SU-DHL-6 (cell line): ENCODE measurements at regions not wholly inside any gene's neighbourhood (a gene's known extent, or its start where the extent isn't known, plus 50 kb on each side); places are given as distances from the start of the nearest gene placed in this dataset.
"Not testable (repeated sequence)": the region's sequence is repeated elsewhere in the genome, so short reads cannot be mapped to it uniquely, and the experiment has no call there.

ENCODE experiments used
- H2AFZ ChIP-seq: fragments of 200-600 bp; sonication (generic); 2 replicates; pipeline ENCODE4 v1.6.1; 2014; ENCODE audit warnings: low read depth, mild to moderate bottlenecking, moderate library complexity, mixed read lengths, antibody characterized with exemption, low read length; ENCODE audit not compliant: severe bottlenecking
- H3F3A ChIP-seq: fragments of 200-600 bp; shearing (Covaris generic); 2 replicates; pipeline ENCODE4 v1.6.0; 2016; ENCODE audit warnings: antibody characterized with exemption, mild to moderate bottlenecking; ENCODE audit not compliant: insufficient read depth
- H3K27ac ChIP-seq: fragments of 200-600 bp; sonication (generic); 2 replicates; pipeline ENCODE4 v1.5.1; 2016; ENCODE audit warnings: low read depth, mild to moderate bottlenecking, low read length, moderate library complexity, mixed read lengths
- H3K27me3 ChIP-seq: fragments of 200-600 bp; sonication (generic), shearing (Covaris generic); 2 replicates; pipeline ENCODE4 v1.6.0; 2014; ENCODE audit warnings: mild to moderate bottlenecking, low read length
- H3K36me3 ChIP-seq: fragments of 200-600 bp; sonication (generic); 2 replicates; pipeline ENCODE4 v1.6.1; 2014; ENCODE audit warnings: mild to moderate bottlenecking, low read length, mixed read lengths
- H3K4me2 ChIP-seq: fragments of 300-600, 200-600 bp; shearing (Covaris generic), sonication (generic); 2 replicates; pipeline ENCODE4 v1.6.0; 2014; ENCODE audit warnings: low read length, low read depth, mild to moderate bottlenecking; ENCODE audit not compliant: poor library complexity, severe bottlenecking
- H3K4me3 ChIP-seq: fragments of 200-600 bp; sonication (generic); 2 replicates; pipeline ENCODE4 v1.5.1; 2014; ENCODE audit warnings: antibody characterized with exemption, low read length, mild to moderate bottlenecking, mixed read lengths; ENCODE audit not compliant: insufficient read depth, poor library complexity, severe bottlenecking
- H3K79me2 ChIP-seq: fragments of 200-600 bp; sonication (generic); 2 replicates; pipeline ENCODE4 v1.6.1; 2014; ENCODE audit warnings: mild to moderate bottlenecking, low read length, moderate library complexity; ENCODE audit not compliant: insufficient read depth
- H3K9ac ChIP-seq: fragments of 200-600 bp; sonication (generic); 2 replicates; pipeline ENCODE4 v1.7.0; 2014; ENCODE audit warnings: mild to moderate bottlenecking, low read length
- H3K9me2 ChIP-seq: fragments of 200-600 bp; sonication (generic); replicated peaks from 2 replicates; pipeline ENCODE4 v1.6.1; 2014; ENCODE audit warnings: low read length; ENCODE audit not compliant: insufficient read depth
- H3K9me3 ChIP-seq: fragments of 200-600 bp; sonication (generic); 2 replicates; pipeline ENCODE4 v1.6.1; 2014; ENCODE audit warnings: low read length, mixed read lengths; ENCODE audit not compliant: insufficient read depth
- H4K20me1 ChIP-seq: fragments of 200-600 bp; sonication (generic); 2 replicates; pipeline ENCODE4 v1.6.1; 2014; ENCODE audit warnings: low read depth, mild to moderate bottlenecking, antibody characterized with exemption, low read length, moderate library complexity, mixed read lengths
- CTCF ChIP-seq: fragments of 200-600 bp; sonication (generic); IDR thresholded peaks from one replicate; pipeline ENCODE4 v1.5.1; 2017; ENCODE audit warnings: antibody characterized with exemption, mild to moderate bottlenecking, low read length, moderate library complexity; ENCODE audit not compliant: insufficient read depth, poor library complexity, severe bottlenecking
- EZH2phosphoT487 ChIP-seq: fragments of 200-600 bp; sonication (generic), shearing (Covaris generic); conservative IDR thresholded peaks from 2 replicates; pipeline ENCODE4 v1.6.1; 2018; ENCODE audit warnings: mild to moderate bottlenecking, antibody characterized with exemption, low read length, moderate library complexity, mixed read lengths

GRCh38 chr9:107827304-107827703, 337.7 kb upstream of the KLF4 start:
- Histone ChIP-seq H3K9me2 (no peaks in the 10 kb centered on the region), H4K20me1 (no peaks in the 10 kb centered on the region), H3K4me3 (no peak overlapping the region), H3K27ac (no peak overlapping the region), H3K9ac (no peak overlapping the region), H3K36me3 (no peaks in the 10 kb centered on the region), H3K9me3 (no peaks in the 10 kb centered on the region), H3K27me3 (no peaks in the 10 kb centered on the region), H2AFZ (no peak overlapping the region), H3F3A (no peaks in the 10 kb centered on the region), H3K4me2 (no peak overlapping the region), H3K79me2 (no peaks in the 10 kb centered on the region)
- no peak for TF ChIP-seq CTCF
- TF ChIP-seq EZH2phosphoT487, result no peak

- not testable (repeated sequence) for H3K27ac ChIP-seq, H2AFZ ChIP-seq, H3K9me3 ChIP-seq, H4K20me1 ChIP-seq, H3K9me2 ChIP-seq, H3K4me2 ChIP-seq, H3K36me3 ChIP-seq, H3K4me3 ChIP-seq, H3K9ac ChIP-seq, H3K79me2 ChIP-seq, H3F3A ChIP-seq, H3K27me3 ChIP-seq
Measured at GRCh38 chr9:107826688-107826983, 337.1 kb upstream of the KLF4 start.

- TF ChIP-seq EZH2phosphoT487, result no peak
- no peak for TF ChIP-seq CTCF
- Histone ChIP-seq H3K36me3 (no peaks in the 10 kb centered on the region), H3K9me2 (no peaks in the 10 kb centered on the region), H3K27ac (no peak overlapping the region), H3K79me2 (no peaks in the 10 kb centered on the region), H4K20me1 (no peaks in the 10 kb centered on the region), H3K9ac (no peak overlapping the region), H3K27me3 (no peaks in the 10 kb centered on the region), H3K4me2 (no peak overlapping the region), H3K4me3 (no peak overlapping the region), H3F3A (no peaks in the 10 kb centered on the region), H3K9me3 (no peaks in the 10 kb centered on the region), H2AFZ (no peak overlapping the region)
Measured at GRCh38 chr9:107824556-107824955, 335.0 kb upstream of the KLF4 start.

- H3K9me2 ChIP-seq, result no peaks in the 10 kb centered on the region
- no peaks in the 10 kb centered on the region for H3K27me3 ChIP-seq
- no peaks in the 10 kb centered on the region for H3K9me3 ChIP-seq
- H3K4me3 ChIP-seq, result no peak overlapping the region
- H3K4me2 ChIP-seq, result no peak overlapping the region
- TF ChIP-seq CTCF (no peak), EZH2phosphoT487 (no peak)
- H3K27ac ChIP-seq, result no peak overlapping the region
- H3K36me3 ChIP-seq, result no peaks in the 10 kb centered on the region
- H3K9ac ChIP-seq, result no peak overlapping the region
- no peaks in the 10 kb centered on the region for H3F3A ChIP-seq
- no peaks in the 10 kb centered on the region for H3K79me2 ChIP-seq
- no peak overlapping the region for H2AFZ ChIP-seq
- H4K20me1 ChIP-seq, result no peaks in the 10 kb centered on the region
Measured at GRCh38 chr9:107819772-107820565, 330.4 kb upstream of the KLF4 start.

GRCh38 chr9:107818503-107818829, 328.9 kb upstream of the KLF4 start:
- H3K9ac ChIP-seq, H3K4me2 ChIP-seq, H3K79me2 ChIP-seq, H3K36me3 ChIP-seq, H3K9me3 ChIP-seq, H4K20me1 ChIP-seq, H3K27ac ChIP-seq, H3F3A ChIP-seq, H2AFZ ChIP-seq, H3K9me2 ChIP-seq, H3K27me3 ChIP-seq, H3K4me3 ChIP-seq: not testable (repeated sequence)

GRCh38 chr9:107817595-107818502, 328.3 kb upstream of the KLF4 start:
- H3K36me3 ChIP-seq, H3K27ac ChIP-seq, H3K4me3 ChIP-seq, H3K9ac ChIP-seq, H3K9me2 ChIP-seq, H2AFZ ChIP-seq, H4K20me1 ChIP-seq, H3K9me3 ChIP-seq, H3K79me2 ChIP-seq, H3K27me3 ChIP-seq, H3F3A ChIP-seq, H3K4me2 ChIP-seq: not testable (repeated sequence)
